ENCODE measurements at regions not wholly inside any gene's neighbourhood (a gene's known extent, or its start where the extent isn't known, plus 50 kb on each side); places are given as distances from the start of the nearest gene placed in this dataset.

DNA sequence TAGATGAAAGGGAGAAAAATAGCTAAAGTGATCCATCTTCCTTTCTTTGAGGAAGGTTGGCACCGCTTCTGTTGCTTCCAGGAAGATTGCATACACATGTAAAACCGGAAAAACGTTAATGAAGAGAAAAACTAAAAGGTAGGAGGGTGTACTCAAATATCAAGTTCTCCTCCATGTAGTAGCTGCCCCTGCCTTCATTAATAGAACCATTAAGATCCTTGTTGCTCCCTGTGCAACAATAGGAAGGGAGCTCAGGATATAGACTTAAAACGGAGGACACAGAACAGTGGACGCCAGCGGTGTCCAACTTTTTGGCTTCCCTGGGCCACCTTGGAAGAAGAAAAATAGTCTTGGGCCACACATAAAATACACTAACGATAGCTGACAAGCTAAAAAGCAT lies 118.9 kb downstream of the TMEM174 start:
- no peak for DNase-seq (ENCODE audit: low spot score)

DNA sequence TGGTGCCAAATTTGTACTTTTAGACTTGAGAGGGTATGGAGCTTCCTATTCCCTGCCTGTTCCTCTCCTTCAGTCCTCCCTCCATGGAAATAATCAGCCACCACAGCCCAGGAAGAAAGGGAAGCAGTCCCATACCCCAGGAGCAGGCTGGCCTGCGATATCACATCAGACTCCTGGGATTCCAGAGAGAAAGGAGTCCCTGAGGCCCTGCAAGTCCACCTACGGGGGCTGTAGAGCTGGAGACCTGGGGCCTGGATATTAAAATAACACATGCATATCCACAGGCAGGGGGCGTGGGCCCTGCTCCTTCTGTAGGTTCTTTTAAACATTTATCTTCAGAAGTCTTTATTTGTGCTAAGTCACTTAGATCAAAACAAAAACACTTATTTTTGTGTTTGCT lies 117.2 kb downstream of the TMEM174 start:
- no peak for DNase-seq (ENCODE audit: low spot score)

DNA sequence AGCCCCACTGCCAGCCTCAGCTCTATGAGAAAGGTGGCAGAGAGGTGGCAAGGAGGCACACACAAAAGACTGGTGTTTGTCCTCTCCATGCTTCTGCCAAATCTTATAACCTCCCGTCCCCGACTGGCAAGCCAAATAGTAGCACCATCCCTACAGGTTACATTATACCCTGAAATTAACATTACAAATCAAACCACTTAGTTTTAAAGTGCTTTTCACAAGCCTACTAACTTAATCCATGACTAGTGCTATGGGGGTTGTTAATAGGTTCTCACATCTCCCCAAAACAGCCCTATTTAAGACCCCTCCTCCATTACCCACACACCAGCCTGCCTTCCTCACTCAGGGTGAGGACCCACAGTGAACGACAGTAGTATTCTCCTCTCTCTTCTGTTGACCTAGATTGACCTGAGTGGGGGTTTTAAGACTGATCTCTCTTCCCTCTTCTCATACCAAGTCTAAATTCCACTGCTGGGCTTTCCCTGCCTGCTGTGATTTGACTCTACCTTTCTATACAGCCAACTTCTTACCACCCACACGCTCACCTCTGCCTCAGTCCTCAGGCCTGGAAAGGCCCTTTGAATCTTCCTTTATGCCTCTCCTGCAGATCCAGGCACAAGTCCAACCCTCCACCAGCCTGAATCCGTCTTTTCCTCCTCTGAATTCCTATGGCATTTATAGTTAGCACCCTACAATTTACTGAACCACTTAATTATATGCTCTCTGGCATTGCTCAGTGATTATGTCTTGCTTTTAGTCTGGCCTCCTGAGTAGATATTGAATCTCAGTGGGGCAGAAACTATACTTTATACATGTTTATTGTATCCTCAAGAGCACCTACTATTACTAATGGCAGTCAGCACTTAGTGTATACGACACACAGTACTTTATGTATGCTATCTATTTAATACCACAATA lies 116.1 kb downstream of the TMEM174 start:
- no peak for DNase-seq (ENCODE audit: low spot score)

- DNase-seq (ENCODE audit: low spot score), result no peak
Observed at GRCh38 chr5:73286896-73287295, 113.9 kb downstream of the TMEM174 start.

- DNase-seq (ENCODE audit: low spot score), result no peak
Observed at GRCh38 chr5:73284985-73285384, 112.0 kb downstream of the TMEM174 start.

DNA sequence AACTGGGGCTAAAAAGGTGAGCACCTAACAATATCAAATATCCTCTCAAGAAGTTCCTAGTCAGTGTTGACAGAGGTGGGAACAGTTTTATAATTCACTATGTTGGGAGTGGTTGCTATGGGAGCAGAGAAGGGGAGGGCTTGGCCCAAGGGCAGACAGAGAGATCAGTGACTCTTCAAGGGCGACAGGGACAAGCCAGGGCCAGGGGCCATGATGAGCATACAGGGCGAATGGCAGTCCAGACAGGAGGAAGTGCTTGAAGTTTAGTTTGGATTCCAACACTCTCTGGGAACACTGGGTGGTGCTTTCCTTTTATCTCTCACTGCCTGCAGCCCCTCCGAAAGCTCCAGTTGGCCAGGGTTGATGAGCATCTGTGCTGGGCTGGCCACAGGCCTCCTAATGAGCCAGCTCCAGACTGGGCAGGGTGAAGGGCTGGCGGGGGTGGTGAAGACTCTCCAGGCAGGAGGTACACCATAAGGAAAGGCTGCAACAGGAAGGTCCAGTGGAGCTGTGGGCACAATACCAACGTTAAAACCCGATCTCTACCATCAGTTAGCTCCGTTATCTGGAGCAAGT lies 111.3 kb downstream of the TMEM174 start:
- DNase-seq (ENCODE audit: low spot score), result no peak

DNA sequence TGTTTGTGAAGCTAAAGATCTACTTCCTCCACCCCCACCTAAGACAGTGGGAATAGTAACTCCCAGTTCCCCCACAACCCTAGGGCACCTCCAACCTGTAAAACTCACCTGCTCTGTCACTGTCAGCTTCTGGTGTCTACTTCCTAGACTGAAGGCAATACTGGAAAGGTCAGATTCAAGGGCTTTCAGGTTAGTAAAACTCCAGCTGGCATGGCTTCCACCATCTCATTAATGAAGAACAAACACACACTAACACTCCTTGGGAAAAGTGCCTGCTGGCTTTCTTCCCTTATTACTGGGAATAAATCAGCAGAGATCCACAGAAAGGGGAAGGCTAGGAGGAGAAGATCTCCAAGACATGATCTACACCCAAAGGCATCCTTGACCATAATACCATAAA lies 109.9 kb downstream of the TMEM174 start:
- no peak for DNase-seq (ENCODE audit: low spot score)

DNA sequence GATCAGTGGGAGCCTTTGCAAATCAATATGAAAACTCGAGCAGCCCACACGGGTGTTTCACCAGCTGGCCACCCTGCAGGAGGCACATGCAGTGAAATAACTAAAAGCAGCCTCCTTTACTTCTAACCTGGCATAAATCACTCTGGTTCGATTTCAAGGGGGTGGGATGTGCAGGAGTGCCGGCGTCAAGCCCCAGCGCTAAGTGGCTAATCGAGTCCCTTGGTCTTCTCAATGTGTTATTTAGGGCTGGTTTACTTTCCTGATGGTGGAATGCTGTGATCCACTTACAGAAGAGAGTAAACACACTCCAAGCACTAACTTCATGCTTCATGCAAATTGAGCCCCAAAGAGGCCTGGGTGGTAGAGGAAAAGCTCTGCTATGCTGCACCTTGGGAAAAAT lies 109.4 kb downstream of the TMEM174 start:
- no peak for DNase-seq (ENCODE audit: low spot score)

DNA sequence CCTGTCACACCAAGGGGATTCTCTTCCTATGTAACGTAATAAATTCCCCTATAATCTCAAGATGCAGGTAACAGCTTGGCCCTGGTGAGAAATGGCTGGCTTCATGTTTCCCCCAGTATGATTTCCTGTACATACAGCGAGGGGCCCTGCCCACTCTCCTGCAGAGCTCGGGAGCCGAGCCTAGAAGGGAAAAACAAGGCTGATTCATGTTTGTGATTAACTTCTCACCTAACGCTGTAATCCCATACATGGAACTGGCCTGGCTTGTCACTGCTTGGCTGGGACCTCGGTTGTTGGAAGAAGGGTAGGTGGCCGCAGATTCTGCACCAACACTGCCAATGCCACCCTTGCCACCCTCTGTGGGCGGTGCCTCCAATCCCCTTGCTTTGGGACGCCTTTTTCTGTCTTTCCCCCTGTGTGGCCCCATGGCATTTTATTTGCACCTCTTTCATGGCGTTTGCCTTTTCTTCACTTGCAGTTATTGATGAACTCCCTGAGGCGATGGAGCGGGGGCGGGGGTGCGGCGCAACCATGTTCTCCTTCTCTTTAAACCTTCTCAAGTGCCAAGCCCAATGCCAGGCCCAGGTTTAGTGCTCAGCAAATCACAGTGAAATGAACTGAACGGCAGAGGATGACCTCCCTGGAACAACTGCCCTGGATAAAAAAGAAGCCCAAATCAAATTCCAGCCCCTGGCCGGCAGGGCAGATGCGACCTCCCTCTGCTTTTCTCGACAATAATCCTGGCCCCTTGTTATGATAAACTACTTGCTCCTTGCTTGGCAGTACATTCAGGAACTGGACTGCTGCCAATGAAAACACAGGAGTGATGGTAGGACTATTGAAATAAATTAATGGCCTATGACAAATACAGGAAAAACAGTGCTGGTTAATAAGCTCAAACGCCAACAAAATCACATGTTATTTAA lies 108.1 kb downstream of the TMEM174 start:
- DNase-seq (ENCODE audit: low spot score), result no peak

DNA sequence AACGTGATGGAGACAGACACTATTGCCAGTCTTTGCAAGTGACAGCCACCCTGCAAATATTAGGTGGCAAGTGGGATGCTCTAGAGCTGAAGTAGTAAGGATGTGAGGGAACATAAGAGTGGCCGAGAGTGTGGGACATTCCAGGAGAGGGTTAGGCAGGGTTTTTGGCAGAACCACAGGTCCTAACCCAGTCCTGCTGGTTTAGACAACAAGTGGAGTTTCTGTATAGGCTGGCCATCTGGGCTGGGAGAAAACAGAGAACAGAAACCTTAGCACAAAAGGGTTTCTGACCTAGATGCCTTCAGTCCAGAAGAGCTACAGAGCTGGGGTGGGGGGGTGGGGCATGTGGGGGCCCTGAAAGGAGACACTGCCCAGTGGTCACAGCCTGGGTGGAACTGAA lies 107.4 kb downstream of the TMEM174 start:
- DNase-seq (ENCODE audit: low spot score), result no peak

- DNase-seq (ENCODE audit: low spot score), result no peak
Observed at GRCh38 chr5:73279805-73280204, 106.8 kb downstream of the TMEM174 start.

DNA sequence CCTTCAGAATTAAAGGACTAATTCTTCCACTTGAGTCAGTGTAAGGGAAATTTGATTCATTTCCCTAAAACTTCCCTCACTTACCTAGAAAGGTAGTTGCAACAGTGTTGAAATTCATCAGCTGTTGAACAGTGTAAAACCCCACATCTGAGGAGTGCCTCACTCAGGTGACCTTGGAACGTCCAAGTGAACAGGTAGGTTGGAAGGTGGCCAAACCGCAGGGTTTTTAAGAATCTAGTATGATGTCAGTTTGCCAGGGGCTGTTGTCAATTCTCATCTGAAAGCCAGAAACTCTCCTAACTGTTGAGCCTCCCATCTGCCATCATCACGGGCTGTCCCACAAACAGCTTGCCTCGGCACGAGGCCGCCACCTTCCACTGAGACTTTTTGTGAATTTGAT lies 105.7 kb downstream of the TMEM174 start:
- DNase-seq (ENCODE audit: low spot score), result no peak

GRCh38 chr5:73274881-73275663 lies 102.1 kb downstream of the TMEM174 start:
- DNase-seq (ENCODE audit: low spot score), result no peak

- no peak for DNase-seq (ENCODE audit: low spot score)
Observed at GRCh38 chr5:73274121-73274520, 101.1 kb downstream of the TMEM174 start.

GRCh38 chr5:73273379-73274050 lies 100.5 kb downstream of the TMEM174 start:
- no peak for DNase-seq (ENCODE audit: low spot score)

DNA sequence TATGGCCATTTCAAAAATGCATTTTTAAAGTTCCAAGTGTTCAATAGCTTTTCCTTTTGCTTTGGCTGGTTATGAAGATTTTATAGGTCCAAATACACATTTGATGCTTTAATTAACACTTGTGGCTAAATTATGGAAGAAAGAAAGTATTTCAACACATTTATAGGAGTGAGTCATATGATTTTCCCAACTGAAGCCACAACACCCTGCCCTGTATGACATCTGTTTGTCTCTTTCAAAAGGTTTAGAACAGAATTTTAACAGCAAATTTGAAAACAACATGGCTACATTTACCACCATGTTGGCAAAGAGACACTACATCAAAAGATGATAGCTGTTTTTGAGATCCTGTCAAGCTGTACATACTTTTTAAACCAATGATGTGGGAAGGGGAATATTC lies 99.4 kb downstream of the TMEM174 start:
- DNase-seq (ENCODE audit: low spot score), result no peak

DNA sequence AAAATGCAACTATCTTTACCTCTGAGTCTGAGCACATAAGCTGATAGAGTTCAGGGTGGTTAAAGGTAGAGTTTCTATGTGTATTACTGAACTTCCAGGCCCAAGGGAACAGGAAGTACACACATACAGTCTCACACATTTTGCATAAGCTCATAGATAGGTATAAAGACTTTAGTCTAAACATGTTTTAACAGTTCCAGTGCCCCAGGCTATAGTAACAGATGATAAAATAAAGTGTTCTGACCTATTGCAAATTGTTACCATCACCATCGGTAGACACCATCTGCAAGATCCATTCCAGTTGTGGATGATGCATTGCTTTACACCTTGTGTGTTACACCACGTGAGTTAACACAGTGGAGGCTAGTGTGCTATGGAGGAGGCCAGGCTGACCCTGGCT lies 95.8 kb downstream of the TMEM174 start:
- no peak for DNase-seq (ENCODE audit: low spot score)

- no peak for DNase-seq (ENCODE audit: low spot score)
Observed at GRCh38 chr5:73267766-73268435, 94.9 kb downstream of the TMEM174 start.

DNA sequence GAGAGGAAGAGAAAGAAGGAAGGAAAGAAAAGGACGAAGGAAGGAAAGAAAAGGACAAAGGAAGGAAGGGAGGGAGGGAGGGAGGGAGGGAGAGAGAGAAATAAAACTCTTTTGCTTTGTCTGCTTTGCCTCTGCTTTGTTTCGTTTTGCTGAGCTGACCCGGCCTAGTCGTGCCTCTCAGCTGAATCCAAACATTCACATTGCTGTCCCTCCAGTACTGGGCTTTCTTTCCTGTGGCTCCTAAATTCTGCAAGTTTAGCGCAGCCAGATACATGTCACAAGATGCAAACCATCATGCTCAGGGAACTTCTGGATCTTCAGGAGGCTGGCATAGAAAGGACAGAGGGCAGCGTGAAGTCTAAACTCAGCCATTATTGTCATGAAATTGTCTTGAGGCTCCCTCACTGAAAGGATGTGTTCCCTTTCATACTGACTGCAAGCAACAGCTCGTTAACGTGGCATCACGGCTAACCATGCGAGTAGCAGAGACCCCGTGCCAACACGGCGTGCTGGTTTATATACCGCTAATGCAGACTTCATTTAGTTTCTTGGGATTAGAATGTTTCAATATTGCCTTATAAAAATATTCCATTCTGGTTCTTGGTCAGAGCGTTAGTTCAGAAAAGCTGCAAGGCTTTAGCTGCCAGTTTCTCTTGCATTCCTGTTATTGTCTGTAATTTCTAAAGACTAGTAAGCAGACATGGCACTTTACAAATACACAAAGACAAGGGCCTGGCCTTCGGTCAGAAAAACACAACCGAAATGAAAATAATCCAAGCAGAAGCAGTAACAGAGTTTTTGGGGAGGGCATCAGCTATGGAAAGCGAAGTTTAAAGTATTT lies 94.2 kb downstream of the TMEM174 start:
- no peak for DNase-seq (ENCODE audit: low spot score)

Data from RKO (cell line).